ENCODE measurements at regions not wholly inside any gene's neighbourhood (a gene's known extent, or its start where the extent isn't known, plus 50 kb on each side); places are given as distances from the start of the nearest gene placed in this dataset.

DNA sequence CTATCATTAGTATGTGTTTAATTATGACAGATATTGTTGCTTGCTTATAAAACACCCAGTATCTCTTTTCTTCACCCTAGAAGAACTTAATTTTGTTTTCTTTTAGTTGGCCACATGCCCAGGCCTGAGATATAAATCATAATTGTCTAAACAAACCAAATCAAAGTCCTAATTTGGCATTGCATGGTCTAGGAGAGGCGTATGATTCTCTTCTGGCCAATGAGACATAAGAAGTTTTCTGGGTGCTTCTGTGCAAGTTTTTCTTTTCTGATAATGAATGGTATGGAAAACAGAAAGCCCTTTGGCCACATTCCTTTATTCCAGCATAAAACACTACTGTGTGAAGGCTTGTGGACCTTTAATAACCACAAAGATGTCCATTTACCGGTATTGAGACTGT is 192.9 kb upstream of the CTSO start:
- H3K27me3 Mint-ChIP-seq: no peaks in the 10 kb centered on the region
- Histone ChIP-seq H3K79me2 (ENCODE audit: control insufficient read depth, insufficient read depth, low read length) (no peaks in the 10 kb centered on the region), H3K36me3 (replicated peaks in 1 of 2; ENCODE audit: control extremely low read depth in 1 of 2, control insufficient read depth in 1 of 2, extremely low read depth in 1 of 2, insufficient read depth in 2 of 2, low read length in 1 of 2) (no peaks in the 10 kb centered on the region), H3K4me3 (ENCODE audit: control extremely low read depth in 1 of 5, extremely low read depth in 1 of 5, insufficient read depth in 1 of 5, low read depth in 2 of 5, low read length in 4 of 5) (no peak overlapping the region), H3K9ac (ENCODE audit: low read length) (no peak overlapping the region), H3K9me3 (ENCODE audit: control extremely low read depth in 1 of 3, control insufficient read depth in 2 of 3, insufficient read depth in 1 of 3, low read length in 2 of 3) (no peaks in the 10 kb centered on the region), H2AFZ (ENCODE audit: insufficient read depth, low read depth, low read length, poor library complexity, severe bottlenecking) (no peak overlapping the region), H3K4me1 (ENCODE audit: control insufficient read depth in 2 of 2, insufficient read depth in 2 of 2, low read length in 2 of 2) (no peaks in the 10 kb centered on the region), H4K20me1 (ENCODE audit: control insufficient read depth, insufficient read depth, low read length, poor library complexity, severe bottlenecking) (no peaks in the 10 kb centered on the region), H3K27ac (ENCODE audit: low read length in 2 of 2) (no peak overlapping the region), H3K4me2 (replicated peaks; ENCODE audit: low read depth, low read length, poor library complexity, severe bottlenecking) (no peak overlapping the region), H3K27me3 (replicated peaks in 1 of 4; ENCODE audit: control extremely low read depth in 1 of 4, control insufficient read depth in 3 of 4, insufficient read depth in 4 of 4, low read length in 3 of 4) (no peaks in the 10 kb centered on the region)
- no peaks in the 10 kb centered on the region for H3K9me3 Mint-ChIP-seq (ENCODE audit: insufficient read depth)
- H3K4me1 Mint-ChIP-seq: no peaks in the 10 kb centered on the region
- CTCF ChIA-PET: no interaction called here
- TF ChIP-seq EZH2 (IDR thresholded peaks at IDR 0.05; ENCODE audit: borderline replicate concordance, insufficient read depth, low read depth, low read length, poor library complexity, severe bottlenecking): no peak
- TF ChIP-seq CTCF (IDR thresholded peaks at IDR 0.05): no peak
- POLR2A ChIA-PET: no interaction called here
- DNase-seq (no peak), ATAC-seq (ENCODE audit: low read depth) (no peak)
- WGBS (ENCODE audit: insufficient coverage): no CpG with 5 or more reads among the region's 2 CpGs
- no peak overlapping the region for H3K4me3 Mint-ChIP-seq
- no peak overlapping the region for H3K27ac Mint-ChIP-seq
- intact Hi-C loops (cut with micrococcal nuclease): no loop called here

DNA sequence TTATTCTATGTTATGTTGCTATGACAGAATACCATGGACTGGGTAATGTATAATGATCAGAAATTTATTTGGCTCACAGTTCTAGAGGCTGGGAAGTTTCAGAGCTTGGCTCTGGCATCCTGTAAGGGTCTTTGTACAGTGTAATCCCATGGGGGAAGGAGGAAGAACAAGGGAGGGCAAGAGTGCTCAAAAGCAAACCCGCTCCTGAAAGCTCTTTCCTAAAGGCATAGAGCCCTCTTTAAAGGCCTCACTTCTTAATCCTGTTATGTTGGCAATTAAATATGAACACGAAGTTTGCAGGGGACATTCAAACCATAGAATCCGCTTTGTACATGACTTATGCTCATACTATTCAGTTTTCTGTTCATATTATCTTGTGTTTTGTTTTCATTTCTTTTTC is 191.3 kb upstream of the CTSO start:
- intact Hi-C loops (cut with micrococcal nuclease): no loop called here

More for the DNA sequence above, 191.3 kb upstream of the CTSO start:
- H3K9ac ChIP-seq (ENCODE audit: low read length): no peak overlapping the region
- no peaks in the 10 kb centered on the region for H3K36me3 ChIP-seq (replicated peaks in 1 of 2; ENCODE audit: control extremely low read depth in 1 of 2, control insufficient read depth in 1 of 2, extremely low read depth in 1 of 2, insufficient read depth in 2 of 2, low read length in 1 of 2)
- H3K9me3 ChIP-seq (ENCODE audit: control extremely low read depth in 1 of 3, control insufficient read depth in 2 of 3, insufficient read depth in 1 of 3, low read length in 2 of 3): no peaks in the 10 kb centered on the region
- Mint-ChIP-seq H3K27ac (no peak overlapping the region), H3K4me1 (no peaks in the 10 kb centered on the region), H3K27me3 (no peaks in the 10 kb centered on the region), H3K4me3 (no peak overlapping the region), H3K9me3 (ENCODE audit: insufficient read depth) (no peaks in the 10 kb centered on the region)
- no peak overlapping the region for H3K27ac ChIP-seq (ENCODE audit: low read length in 2 of 2)
- no peak overlapping the region for H2AFZ ChIP-seq (ENCODE audit: insufficient read depth, low read depth, low read length, poor library complexity, severe bottlenecking)
- H4K20me1 ChIP-seq (ENCODE audit: control insufficient read depth, insufficient read depth, low read length, poor library complexity, severe bottlenecking): no peaks in the 10 kb centered on the region
- ATAC-seq (ENCODE audit: low read depth) (no peak), DNase-seq (no peak)
- H3K4me1 ChIP-seq (ENCODE audit: control insufficient read depth in 2 of 2, insufficient read depth in 2 of 2, low read length in 2 of 2): no peaks in the 10 kb centered on the region
- no CpG with 5 or more reads among the region's 3 CpGs for WGBS (ENCODE audit: insufficient coverage)
- no peak for TF ChIP-seq EZH2 (IDR thresholded peaks at IDR 0.05; ENCODE audit: borderline replicate concordance, insufficient read depth, low read depth, low read length, poor library complexity, severe bottlenecking)
- TF ChIP-seq CTCF (IDR thresholded peaks at IDR 0.05): no peak
- H3K27me3 ChIP-seq (replicated peaks in 1 of 4; ENCODE audit: control extremely low read depth in 1 of 4, control insufficient read depth in 3 of 4, insufficient read depth in 4 of 4, low read length in 3 of 4): no peaks in the 10 kb centered on the region
- POLR2A ChIA-PET: no interaction called here
- no peak overlapping the region for H3K4me2 ChIP-seq (replicated peaks; ENCODE audit: low read depth, low read length, poor library complexity, severe bottlenecking)
- CTCF ChIA-PET: no interaction called here
- H3K79me2 ChIP-seq (ENCODE audit: control insufficient read depth, insufficient read depth, low read length): no peaks in the 10 kb centered on the region
- H3K4me3 ChIP-seq (ENCODE audit: control extremely low read depth in 1 of 5, extremely low read depth in 1 of 5, insufficient read depth in 1 of 5, low read depth in 2 of 5, low read length in 4 of 5): no peak overlapping the region

Measured in B cell (primary cell).